HG02840 (cell line): ENCODE measurements at regions not wholly inside any gene's neighbourhood (a gene's known extent, or its start where the extent isn't known, plus 50 kb on each side); places are given as distances from the start of the nearest gene placed in this dataset.
"Not testable (repeated sequence)": the region's sequence is repeated elsewhere in the genome, so short reads cannot be mapped to it uniquely, and the experiment has no call there.

ENCODE experiments used
- ATAC-seq: cut with Tn5 transposase; IDR thresholded peaks from one replicate; pipeline ENCODE4 v1.9.1; 2021; ENCODE audit warnings: mild to moderate bottlenecking, moderate library complexity, moderate number of reproducible peaks; ENCODE audit not compliant: unreplicated experiment, low FRiP score

DNA sequence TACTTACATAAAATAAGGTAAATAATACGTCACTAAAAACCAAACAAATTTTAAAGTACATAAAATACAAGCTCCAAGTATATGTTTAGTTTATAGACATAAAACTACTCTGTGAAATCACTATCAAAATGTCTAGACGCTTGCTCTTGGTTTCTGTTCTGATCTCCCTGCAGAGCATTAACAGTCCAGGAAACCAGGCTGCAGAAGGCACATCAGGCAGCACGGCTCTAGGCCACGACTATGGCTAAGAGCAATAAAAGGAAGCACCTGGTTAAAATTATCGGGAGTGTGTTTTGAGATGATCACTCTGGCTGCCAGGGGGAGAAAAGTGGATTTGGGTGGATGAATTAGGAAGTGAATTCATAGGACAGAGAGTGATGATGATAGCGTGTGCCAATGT lies 196.0 kb upstream of the SPHKAP start:
- ATAC-seq = no peak

DNA sequence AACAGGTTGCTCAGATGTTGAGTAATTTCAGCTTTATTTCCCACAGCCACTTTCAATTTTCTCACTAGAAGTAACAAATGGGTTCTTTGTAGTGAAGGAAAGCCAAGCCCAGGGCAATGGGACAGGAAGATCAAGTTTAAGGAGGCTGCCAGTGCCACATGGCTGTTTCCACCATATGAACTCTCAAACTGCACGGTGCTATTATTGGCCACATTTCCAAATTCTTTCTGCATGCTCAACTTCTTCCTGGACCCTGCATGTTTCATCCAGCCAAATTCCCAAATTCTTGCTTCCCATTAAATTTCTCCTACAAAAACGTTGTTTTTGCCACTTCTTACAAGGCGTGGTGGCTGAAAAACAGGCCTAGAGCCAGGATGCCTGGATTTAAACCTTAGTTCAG lies 193.3 kb upstream of the SPHKAP start:
- no peak for ATAC-seq

DNA sequence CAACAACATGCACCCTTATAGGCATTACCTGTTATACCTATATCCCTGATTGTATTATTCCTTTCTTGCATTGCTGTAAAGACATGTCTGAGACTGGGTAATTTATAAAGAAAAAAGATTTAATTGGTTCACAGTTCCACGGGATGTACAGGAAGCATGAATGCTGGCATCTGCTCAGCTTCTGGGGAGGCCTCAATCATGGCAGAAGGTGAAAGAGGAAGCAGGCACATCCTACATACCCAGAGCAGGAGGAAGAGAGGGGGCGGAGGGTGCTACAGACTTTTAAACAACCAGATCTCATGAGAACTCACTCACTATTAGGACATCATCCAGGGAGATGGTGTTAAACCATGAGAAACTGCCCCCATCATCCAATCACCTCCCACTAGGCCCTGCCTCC lies 191.7 kb upstream of the SPHKAP start:
- no peak for ATAC-seq

DNA sequence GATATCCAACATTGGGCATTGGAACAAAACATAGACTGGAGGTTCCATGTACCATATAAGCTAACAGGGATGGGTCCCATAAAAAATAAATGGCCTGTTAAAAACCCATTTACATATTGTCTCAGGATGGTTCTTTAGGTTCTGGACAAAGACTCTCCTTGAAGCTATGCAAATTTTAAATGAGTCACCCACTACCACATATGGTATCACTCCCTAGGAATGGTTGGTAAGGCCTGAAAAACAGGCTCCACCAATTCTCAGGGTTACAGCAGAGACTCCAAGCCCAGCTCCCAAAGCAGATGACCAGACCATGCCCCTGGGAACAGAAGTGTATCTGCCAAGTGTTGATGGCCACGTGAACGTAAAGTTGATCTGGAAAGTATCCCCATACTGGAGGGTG lies 190.7 kb upstream of the SPHKAP start:
- ATAC-seq = no peak

DNA sequence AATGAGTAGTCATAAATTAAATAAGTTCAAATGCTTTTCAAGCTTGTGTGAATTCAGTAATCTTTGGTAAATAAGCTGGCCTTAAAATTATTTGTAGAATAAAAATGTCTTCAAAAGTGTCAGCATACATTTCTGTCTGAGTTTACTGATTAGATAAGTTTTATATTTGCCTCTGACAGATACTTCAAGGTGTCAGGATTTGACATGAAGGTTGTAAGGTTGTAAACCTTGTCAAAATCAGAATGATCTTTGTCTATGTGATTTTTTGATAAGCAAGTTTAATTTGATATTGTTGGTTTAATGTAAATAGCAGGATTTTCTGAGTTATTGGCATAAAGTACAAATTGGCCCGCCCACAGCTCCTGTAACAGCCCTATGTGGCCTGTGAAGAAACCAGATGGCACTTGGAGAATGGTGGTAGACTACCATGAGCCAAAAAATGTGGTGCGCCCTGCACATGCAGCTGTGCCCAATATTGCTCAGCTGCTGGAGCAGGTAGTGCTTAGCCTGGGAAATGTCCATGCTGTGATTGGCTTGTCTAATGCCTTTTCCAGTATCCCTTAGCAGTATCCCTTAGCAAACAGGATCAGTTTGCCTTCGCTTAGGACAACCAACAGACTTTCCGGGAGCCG lies 188.0 kb upstream of the SPHKAP start:
- ATAC-seq = no peak

DNA sequence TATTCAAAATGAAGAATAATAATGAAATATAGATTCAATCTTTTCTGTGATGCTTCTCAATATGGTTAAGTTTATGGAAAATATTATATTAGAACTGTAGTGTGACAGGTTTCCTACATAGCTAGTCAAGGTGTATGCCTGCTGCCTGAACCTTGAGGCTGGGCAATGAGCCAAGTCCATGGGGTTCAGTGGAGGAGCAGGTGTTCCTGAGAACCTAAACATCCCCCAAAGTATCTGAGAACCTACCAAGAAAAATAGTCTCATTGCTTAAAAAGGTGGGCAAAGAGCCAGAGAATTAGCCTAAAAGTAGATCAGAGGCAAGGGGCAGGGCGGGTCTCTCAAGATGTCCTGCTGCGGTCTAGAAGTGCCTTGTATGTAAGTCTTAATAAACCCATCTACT lies 185.9 kb upstream of the SPHKAP start:
- no peak for ATAC-seq

DNA sequence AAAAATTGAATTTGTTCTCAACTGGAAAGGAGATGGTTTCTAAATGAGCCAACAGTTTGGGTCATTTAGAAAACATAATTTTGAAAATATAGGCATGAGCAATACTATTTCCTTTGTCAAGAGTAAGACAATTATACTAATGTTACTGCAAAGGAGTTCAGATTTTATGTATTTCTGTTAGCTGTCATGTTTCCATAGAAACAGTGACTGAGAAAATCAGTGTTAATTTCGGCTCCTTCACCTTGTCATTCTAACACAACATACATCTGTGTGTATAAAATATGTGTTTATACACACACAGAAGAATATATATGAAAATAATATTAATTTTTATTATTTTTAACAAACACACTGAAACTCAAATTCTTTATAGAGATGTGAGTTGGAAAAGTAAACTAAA lies 178.0 kb upstream of the SPHKAP start:
- no peak for ATAC-seq

DNA sequence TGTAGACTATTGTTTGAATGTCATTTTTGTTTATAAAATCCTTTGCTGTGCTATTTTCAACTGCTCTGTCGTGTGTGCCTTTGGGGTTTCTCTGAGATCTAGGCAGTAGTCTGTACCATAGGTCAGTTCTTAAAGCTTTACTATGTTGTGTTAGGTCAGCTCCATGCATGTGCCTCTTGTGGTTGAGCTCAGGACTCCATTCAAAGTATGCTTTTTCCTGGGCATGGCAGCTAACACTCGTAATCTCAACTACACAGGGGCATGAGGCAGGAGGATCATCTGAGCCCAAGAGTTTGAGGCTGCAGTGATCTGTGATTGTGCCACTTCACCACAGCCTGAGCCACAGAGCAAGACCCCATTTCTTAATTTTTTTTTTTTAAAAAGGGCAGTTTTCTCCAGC lies 174.4 kb upstream of the SPHKAP start:
- ATAC-seq = no peak

DNA sequence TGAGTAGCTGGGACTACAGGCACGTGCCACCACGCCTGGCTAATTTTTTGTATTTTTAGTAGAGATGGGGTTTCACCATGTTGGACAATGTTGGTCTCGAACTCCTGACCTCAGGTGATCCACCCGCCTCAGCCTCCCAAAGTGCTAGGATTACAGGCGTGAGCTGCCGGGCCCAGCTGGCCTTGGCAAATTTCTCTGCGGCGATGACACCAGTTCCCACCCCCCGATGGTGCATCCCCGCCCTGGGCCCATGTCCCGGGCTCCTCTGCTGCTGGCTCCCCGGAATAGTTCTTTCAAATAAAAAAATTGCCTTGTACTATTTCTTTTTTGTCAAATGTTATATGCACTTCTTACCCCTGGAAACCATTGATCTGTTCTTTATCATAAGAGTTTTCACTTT lies 171.5 kb upstream of the SPHKAP start:
- not testable (repeated sequence) for ATAC-seq

DNA sequence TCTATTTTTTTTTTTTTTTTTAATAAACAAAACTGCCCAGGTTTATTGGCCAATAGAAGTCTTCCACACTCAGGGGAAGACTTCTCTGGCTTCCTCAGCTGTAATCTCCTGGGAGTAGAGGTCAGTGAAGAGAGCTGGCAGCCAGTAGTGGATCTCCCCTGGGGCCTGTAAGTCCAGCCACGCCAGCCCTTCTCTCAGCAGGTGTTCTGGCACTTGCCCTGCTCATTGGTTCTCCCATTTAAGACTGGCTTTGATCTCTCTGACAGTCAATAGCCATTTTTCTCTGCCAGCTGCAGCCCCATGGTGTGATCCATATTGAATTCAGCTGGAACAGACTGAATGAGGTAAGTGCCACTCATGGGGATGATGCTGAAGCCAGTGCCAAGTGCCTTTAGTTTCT lies 170.6 kb upstream of the SPHKAP start:
- ATAC-seq = no peak

DNA sequence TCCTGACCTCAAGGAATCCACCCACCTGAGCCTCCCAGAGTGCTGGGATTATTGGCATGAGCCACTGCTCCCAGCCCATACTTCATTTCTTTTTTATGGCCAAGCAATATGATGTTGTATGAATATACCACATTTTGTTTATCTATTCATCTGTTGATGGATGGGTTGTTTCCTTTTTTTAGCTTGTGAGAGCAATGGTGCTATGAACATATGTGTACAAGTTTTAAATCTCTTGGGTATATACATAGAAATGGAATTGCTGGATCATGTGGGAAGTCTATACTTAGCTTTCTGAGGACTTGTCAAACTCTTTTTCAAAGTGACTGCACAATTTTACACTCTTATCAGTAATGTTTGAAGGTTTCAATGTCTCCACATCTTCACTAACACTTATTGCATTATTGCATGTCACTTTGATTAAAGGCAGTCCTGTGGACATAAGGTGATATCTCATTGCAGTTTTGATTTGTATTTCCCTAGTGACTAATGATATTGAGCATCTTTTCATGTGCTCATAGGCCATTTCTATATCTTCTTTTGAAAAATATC lies 167.1 kb upstream of the SPHKAP start:
- no peak for ATAC-seq

DNA sequence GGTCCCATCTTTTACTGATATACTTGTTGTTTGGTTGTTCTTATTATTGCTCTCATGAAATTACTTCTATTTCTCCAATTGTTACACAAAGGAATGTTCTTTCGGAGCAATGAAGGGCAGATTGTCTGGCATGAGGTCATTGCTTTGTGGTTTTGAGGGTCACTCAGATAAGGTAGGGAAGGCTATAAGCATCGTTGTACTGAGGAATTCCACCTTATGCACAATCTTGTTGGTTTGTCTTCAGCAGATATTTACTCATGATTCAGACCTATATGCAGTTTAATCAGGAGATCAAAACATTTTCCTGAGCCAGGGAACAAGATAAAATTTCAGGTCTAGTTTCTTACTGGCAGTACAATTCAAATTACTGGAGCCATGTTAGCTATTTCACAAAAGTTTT lies 163.0 kb upstream of the SPHKAP start:
- ATAC-seq = no peak

DNA sequence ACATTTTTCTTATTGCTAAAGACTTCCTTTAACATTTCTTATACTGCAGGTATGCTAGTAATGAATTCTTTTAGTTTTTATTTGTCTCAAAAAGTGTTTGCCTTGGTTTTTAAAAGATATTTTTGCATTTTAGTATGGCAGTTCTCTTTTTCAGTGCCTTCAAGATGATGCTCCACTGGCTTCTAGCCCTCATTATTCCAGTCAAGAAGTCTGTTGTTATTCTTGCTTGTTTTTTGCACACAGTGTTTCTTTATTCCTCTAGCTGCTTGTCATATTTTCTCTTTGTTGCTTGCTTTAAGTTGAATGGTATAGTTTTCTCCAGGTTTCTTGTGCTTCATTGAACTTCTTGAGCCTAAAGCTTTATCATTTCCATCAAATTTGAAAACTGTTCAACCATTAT lies 158.0 kb upstream of the SPHKAP start:
- no peak for ATAC-seq

DNA sequence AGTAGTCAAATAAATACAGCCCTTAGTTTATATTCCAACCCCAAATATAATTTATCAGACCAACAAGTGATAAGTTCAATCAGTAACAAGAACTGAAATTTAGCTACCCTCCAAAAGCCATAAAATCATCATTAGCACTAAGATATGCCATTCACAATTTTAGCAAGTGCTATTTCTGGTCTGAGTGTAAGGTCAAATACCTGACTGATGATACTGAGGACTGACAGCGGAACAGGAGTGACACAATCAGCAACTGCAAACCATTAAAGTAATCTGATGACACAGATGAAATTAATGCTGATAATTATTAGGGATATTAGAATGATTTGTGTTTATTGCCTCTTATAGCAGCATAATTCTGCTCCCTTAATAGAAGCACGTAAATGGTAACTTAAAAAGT lies 152.7 kb upstream of the SPHKAP start:
- ATAC-seq = no peak

DNA sequence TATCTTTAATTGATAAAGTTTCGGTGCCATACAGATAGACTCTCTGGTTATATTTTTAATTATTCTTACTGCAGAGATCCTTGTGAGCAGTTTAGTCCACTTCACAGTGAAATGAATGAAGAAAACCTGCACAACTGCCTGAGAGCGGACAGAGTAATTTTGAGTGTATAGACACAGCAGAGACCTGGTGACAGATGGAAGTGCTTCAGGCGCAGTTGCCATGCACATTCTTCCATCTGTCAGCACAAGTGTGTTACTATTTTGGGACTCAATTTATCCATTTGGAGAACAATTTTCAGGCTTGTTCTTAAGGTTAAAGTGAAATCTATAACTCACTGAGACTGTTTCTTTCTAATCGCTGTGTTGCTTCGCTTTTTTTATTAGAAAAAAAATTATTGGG lies 147.8 kb upstream of the SPHKAP start:
- ATAC-seq = no peak

DNA sequence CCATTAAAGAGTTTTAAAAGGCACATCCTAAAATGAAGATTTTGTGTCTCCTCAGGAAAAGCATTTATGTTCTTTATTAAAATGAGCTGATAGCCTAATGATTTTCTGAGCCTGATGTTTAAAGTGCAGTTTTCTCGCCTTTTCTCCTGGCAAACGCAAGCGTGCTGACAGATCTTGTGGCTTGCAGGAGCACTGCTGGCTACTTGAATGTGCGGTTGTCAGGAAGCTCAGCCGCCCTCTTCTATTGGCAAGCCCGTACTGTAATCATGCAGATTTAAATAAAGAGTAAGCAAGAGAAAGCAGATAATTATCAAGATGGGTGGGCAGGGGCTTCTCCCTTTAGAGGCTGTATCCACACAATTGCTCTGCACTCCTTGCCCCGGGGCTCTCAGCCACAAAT lies 139.5 kb upstream of the SPHKAP start:
- ATAC-seq = no peak

DNA sequence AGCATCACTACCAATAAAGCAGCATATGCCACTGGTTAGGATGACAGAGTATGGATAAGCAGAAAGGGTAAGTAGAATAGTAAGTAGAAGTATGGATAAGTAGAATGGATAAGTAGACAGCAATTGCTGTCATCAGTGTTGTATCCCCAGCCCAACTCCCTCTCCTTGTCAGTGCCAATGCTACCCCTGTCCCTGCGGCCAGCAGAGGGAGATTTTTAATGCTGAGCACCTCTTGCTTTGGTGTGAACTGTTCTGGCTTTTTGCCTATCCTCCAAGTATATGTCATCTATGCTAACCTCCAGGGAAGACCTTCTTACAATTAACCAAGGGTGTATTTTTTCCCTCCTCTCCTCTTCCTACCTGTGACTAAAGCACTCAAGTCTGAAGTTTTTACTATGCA lies 136.7 kb upstream of the SPHKAP start:
- no peak for ATAC-seq

DNA sequence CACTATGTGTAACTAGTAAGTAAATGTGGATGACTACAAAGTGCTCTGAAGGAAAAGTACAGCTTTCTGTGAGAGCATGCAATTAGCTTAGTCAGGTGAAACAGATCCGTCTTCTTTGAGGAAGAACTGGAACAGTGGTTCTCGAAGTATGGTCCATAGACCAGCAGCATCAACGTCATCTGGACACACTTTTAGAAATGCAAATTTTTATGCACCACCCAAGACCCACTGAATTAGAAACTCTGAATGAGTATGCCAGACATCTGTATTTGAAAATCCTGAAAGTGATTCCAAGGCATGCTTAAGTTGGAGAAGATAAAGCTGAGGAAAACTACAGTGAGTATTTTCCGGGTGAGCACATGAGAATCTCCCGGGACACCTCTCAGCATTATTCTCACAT lies 130.7 kb upstream of the SPHKAP start:
- no peak for ATAC-seq

DNA sequence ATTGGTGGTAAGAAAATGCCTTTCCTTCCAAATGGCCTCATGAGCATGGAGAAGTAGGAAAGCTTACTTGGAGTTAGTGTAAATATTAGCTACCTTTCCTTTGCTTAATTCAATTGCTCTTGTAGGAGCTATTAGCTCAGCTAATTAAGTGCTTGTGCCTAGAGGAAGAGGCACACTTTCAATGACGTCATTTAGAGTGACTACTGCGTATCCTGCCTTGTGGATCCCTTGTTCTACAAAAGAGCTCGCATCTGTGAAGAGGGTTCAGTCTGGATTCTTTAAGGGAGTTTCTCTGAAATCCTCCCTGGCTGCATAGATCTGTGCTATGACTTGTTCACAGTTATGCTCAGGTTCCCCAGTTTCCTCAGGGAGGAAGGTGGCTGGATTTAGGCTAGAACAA lies 122.5 kb upstream of the SPHKAP start:
- no peak for ATAC-seq

DNA sequence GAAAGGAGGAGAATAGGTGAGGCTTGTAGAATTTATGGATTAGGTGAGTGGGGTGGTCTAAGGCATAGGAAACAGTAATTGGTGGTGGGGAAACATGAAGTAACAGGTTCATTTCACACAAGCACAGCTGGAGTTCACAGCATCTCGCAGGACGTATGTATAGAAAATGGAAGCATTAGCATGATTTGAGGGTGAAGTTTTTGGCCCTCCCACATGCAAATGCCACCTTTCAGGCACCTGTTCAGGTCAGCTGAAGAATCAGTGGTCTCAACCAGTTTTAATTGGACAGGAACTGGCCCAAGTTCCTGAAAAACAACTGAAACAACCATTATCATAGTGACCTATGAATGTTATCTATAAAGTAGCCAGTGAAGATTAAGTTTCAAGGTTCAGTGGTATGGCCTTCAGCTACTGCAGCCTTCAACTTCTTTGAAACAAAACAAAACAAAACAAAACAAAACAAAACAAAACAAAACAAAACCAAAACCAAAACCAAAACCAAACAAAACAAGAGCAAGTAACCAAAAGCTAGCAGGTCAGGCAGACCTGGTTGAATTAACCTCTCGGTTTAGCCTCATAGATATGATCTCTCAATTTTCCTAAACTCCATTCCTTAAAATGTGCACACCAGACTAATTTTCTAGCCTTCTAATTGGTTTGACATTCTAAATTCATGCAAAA lies 102.1 kb upstream of the SPHKAP start:
- no peak for ATAC-seq

DNA sequence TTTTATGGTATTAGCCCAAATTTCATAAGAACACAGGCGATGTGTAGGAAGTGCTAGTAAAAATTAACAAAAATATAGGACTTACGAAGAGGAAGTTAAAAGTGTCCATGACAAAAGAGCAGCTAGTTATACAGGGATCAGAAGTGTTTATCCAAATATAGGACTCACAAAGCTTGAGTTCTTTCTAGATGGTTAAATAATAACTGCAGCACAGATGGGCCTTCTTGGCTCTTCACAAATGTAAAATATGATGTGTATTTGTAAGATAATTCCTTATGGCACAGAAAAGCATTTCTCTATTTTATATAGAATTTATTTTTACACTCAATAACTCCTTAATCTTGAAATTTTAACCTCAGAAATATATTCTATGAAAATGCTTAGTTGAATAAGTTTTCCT lies 100.9 kb upstream of the SPHKAP start:
- ATAC-seq = no peak

DNA sequence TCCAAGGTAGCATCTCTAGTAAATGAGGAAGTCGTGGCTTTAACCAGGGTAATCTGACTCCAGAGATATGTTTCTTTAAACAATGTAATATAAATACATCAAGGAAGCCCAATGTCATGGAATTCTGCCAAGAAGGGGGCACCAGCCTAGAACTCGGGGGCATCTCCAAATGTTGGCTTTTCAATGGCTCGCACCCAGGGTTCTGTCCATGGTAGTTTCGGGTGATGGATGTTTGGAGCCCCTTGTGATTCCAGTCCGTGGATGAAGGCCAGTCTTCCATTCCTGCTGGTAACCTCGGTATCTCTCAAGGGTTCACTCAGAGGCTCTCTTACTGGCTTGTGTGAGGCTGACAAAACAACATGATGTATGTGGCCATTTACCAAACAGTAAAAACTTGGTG lies 91.7 kb upstream of the SPHKAP start:
- no peak for ATAC-seq
